NCI-H2227 (cell line): ENCODE measurements at regions not wholly inside any gene's neighbourhood (a gene's known extent, or its start where the extent isn't known, plus 50 kb on each side); places are given as distances from the start of the nearest gene placed in this dataset.

ENCODE experiments used
- DNase-seq: peaks from one replicate; lab custom pipeline; 2025; ENCODE audit not compliant: unreplicated experiment; lab: John Stamatoyannopoulos, UW

DNA sequence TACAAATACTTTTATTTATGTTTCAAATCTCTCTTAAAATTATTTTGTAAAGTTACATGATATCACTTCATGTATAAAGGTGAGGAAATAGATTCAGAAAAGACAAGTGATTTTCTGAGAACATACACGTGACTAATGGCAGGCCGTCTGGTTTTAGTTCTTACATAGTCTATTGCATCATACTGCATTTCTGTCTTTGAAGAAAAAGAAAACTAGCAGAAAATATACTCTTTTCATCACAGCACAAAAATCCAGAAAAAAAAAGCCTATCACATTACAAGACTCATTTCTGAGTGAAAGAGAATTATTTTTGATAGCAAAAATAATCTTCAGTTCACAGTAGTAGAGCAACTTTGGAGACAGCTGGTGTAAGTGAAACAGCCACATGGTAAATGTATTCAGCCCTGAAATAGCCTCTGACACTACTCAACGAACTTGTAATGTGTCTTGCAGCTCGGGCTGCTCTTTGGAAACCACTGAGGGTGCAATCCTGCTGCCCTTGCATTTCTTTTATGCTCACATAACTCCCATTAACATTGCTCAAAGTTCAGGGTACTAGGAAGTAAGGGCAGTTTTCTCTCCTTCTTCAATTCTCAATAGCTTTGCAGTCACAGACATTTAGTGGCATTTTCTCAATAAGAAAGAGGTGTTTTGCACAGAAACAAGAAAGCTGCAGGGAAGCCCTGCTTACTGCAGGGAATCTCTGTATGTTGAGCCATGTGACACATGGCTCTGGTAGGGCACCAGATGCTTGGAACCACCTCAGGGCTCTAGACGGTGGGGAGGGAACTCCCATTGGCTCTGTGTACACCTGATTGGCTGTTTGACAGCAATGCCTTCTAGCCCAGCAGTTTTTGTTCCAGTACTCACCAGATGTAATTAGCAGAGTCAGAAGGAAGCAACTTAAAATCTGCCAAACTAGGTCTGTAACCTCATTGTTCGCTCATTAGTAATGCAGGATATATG, 845.3 kb upstream of the PTPRD start:
- DNase-seq: no peak

DNA sequence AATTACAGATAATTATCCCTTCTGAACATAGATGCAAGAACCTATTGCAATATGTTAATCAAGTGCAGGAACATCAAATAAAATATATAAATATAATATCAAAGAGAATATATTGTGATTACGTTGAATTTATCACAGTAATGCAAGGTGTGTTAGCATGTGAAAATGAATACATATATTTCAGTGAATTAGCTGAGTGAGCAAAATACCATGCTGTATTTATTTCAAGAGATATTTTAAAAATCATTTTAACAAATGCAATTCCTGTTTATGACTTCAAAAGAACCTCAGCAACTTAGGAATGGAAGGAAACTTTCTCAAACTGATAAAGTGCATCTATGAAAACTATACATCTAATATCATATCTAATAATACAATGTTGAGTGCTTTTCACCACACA, 856.9 kb upstream of the PTPRD start:
- no peak for DNase-seq

DNA sequence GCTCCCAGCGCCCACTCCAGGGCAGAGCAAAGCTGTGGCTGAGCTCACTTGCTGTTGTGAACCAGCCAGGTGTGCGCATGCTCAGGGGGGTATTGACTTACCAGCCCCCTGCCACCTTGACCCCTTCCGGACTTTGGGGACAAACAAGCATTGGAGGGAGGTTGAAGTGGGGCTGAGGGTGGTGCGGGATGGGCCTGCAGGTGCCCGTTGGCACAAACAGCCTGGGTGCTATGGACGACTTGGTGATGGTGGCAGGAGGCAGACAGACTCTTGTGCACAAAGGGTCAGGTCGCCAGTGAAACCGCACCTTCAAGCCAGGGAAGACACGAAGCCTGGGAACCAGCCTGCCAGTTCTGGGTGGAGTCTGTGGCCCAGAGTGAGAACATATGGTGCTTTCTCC, 858.5 kb upstream of the PTPRD start:
- DNase-seq: no peak

DNA sequence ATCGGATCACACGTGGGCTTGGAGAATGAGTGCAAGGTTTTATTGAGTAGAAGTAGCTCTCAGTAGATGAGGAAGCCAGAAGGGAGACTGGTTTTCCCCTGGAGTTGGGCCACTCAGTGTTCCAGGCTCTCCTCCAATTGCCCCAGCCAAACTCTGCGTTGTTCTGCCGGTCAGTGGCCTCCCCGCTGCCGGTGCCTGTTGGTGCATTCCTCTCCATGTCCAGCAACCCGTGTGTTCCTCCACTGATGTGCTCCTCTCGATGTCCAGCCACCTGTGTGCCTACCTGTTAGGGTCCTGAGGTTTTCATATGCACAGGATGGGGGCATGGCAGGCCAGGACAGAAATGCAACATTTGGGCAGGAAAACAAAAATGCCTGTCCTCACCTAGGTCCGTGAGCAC, 888.0 kb upstream of the PTPRD start:
- no peak for DNase-seq

DNA sequence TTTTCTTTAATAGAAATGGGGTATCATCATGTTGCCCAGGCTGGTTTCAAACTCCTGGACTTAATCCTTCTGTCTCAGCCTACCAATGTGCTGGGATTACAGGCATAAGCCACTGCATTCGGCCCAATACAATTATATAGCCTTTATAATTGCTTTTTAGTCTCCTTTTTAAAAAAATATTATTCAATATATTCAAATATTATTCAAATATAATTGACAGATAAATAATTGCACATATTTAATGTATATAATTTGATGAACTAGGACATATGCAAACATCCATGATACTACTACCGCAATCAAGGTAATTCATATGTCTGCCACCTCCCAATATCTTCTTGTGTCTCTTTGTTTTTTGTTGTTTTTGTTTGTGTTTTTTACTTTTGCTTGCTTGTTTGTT, 894.2 kb upstream of the PTPRD start:
- no peak for DNase-seq

DNA sequence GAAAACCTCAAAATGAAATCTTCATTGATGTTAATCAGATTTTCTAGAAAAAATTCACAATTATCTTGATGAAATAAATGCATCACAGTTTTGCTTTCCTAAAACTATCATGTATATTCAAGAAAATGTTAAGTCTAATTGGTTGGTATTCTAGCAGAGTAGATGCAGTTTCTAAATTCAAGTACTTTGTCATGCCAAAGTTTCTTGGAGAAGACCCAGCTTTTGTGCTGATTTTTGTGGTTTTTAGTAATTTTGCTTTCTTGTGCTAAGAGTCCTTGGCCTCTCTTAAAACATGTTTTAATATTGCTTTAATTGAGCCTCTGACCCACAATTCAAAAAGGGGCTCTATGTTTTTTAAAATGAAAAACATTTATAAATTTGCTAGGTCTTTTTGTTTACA, 924.8 kb upstream of the PTPRD start:
- no peak for DNase-seq

DNA sequence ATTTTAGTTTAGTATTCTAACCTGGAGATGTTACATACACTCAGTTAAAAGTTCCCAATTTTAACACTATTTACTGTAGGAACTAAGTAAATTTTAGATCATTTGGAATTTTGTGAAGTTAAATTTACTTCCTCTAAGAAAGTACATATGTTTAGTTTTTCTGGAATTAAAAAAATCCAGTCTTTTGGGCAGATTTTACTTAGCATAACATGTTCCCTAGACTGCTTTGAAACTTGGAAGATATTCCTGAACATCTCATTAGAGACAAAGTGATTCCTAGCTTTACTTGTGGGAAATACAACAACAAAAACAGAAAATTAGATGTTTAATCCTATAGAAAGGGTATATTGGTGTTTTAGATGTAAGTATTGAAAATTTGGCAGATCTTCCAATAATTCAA, 930.0 kb upstream of the PTPRD start:
- no peak for DNase-seq

DNA sequence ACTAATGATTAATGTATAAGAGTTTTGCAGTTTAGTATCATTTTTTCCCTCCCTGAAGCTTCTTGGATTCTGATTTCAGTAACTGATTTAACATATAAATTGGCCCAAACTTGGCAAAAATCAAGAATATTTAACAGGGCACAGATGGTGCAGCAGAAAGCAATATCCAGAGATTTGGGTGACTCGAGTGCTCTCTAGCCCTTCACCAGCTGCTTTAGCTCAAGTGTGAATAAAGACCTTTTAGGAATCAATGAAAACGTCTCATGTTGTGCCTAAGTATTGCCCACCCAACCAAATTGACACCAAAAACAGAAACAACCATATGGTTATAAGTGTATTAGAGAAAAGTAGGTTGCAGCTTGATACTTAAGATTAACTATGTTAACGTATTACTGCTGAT, 933.4 kb upstream of the PTPRD start:
- DNase-seq: no peak

DNA sequence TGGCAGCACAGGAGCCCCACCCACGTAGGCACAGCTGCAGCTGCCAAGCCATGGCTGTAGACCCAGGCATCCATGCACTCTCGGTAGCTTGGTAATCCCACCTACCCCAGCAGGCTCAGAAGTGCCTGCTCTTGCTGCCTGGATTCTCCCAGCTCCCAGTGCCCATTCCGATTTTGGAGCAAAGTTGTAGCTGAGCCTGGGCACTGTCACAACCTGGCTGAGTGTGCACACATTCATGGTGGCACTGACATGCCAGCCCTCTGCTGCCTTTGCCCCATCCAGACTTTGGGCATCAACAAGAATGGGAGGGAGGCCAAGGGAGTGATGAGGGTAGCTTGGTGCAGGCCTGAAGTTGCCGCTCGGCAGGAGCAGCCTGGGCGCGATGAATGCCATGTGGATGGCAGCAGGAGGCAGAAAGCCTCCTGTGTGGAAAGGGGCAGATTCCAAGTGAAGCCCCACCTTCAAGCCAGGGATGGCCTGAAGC, 936.6 kb upstream of the PTPRD start:
- no peak for DNase-seq

DNA sequence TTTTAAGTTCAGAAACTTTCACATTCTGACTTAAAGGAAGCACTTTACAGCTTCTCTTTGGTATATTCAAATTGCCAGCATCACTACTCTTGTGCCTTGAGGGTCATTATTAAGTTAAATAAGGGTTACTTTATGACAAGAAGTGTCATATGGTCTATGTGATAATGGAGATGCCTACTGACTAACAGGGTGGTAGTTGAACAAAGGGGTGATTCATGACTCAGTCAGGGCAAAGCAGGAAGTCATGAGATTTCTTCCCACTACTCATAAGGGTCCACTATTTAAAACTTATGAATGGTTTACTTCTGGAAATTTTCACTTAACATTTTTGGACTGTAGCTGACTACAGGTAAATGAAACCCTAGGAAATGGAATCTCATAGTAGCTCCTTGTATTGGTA, 938.3 kb upstream of the PTPRD start:
- no peak for DNase-seq

DNA sequence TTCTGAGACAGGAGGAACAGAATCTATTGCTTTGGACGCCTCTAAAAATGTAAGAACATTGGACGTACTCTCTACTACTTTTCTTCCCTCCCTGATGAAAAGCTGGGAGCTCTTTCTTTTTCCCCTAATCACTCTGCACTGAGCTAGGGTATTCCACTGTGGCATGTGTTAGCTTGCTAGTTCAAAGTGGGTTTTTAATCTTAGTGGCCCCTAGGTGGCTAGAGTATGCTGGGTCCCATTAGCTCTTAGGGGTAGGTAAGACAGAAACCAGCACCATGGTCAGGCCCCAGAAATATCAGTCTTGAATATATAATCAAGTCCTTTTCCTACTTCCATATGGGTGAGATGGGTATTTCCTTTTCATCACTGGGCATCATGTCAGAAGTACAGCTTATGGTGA, 945.2 kb upstream of the PTPRD start:
- no peak for DNase-seq

DNA sequence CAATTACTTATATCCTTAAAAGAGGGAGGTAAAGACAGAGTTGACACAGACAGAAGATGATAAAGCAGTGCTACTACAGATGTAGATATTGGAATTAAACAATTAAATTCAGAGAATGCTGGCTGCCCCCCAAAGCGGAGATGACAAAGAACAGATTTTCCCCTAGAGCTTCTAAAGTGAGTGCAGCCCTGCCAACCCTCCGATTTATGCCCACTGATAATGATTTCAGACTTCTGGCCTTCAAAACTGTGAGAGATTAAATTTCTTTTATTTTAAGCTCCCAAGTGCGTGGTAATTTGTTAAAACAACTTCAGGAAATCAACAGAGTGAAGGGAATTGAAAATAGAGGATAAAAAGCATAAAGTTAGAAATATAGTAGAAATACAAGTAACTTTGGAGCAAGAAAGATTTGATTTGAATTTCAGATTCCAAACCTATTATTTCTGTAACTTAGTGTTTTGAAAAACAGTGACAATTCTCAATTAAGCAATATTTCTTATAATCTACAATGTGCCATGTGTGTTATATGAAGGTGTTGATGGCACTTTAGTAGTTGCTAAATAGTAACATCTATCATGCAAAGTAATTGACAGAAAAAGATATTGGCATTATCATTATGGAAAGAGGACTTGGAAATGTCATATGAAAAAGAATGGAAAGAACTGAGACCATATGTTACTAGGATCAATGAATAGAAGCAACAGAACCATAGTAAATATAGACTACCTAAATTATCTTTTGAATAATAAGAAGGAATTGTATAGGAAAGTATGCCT, 946.4 kb upstream of the PTPRD start:
- DNase-seq: no peak

DNA sequence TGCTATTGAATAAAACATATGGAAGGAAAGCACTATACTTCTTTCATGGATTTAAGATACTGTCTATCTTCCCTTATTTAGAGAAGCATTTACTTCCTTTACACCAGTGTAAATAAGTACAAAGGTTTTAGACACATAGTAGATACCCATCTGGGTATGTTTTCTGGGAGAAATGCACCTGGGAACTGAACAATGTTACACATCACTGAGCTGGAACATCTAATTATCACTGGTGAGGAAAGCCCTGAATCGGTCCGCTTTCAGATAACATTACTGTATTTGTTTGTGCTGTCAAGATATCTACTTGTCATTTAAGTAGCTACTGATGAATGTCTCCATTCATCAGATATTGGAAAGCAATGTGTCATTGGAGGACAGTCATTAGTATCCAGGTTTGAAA, 964.7 kb upstream of the PTPRD start:
- DNase-seq: no peak

DNA sequence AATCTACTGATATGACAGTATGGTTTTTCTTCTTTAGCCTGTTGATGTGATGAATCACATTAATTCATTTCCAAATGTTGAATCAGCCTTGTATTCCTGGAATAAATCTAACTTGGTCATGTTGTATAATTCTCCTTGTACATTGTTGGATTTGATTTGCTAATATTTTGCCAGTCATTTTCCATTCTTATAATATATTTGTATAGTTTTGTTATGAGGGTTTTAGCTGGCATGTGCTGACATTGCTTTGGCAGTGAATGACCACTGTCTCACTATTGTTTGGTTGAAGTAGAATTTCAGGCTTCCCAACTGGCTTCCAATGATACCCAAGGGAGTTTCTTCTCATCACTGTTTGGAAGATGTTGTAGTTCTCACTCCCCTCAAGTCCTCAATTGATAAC, 983.0 kb upstream of the PTPRD start:
- no peak for DNase-seq

DNA sequence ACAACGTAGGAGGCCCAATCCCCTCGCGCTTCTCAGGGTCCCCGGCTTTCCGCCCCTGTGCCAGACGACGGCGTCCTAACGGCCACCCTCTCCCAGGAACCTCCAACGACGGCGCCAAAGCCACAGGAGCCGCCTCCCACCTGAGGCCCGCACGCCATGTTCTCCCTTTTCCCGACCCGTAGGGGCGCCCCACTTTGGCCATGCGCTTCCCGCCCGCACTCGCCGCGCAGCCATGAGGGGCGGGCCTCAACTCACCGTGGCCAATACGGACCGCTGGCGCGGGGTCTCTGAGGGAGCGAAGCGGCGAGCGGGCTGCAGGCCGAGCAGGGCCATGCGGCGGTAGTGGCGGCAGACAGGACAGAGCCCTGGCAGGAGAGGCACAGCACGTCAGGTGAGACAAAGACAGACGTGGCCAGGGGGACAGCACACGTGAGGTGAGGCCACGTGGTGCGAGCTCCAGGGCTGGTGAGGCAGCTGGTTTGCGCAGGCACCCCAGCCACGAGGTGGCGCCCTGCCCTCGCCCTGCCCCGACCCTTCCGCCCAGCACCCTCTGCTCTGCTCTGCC, 1005.5 kb upstream of the PTPRD start:
- DNase-seq: no peak

DNA sequence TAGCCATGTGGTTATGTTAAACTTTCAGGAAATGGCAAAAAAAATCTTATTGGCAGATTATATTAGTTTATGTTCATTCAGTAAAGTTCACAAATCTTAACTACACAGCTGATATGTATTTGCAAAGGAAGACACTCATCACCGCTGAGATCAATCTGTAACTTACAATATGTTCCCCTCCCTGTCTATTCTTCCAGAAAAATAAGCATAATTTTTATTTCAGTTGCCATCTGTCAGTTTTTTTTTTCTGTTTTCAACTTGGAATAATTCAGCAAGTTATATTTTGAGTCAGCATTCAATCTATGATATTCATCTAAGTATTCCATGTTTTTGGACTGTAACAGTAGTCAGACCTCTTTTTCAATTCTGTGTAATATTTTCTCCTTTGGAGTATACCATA, 1019.9 kb upstream of the PTPRD start:
- DNase-seq: no peak

DNA sequence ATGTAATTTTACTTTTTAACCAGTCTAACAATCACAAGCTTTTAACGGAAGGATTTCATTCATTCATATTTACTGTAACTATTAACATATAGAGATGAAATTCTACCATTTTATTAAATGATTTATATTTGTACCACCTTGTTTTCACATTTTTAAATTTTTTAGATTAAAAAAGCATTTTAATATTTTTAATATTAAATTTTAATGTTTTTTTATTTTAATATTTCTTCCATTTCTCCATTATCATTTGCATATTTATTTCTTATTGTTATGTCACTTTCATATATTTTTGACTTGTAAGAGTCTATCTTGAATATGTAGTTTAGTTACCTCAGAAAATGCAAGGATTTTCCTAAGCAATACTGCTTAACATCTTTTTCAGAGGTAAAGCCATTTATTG, 1034.0 kb upstream of the PTPRD start:
- DNase-seq: no peak

DNA sequence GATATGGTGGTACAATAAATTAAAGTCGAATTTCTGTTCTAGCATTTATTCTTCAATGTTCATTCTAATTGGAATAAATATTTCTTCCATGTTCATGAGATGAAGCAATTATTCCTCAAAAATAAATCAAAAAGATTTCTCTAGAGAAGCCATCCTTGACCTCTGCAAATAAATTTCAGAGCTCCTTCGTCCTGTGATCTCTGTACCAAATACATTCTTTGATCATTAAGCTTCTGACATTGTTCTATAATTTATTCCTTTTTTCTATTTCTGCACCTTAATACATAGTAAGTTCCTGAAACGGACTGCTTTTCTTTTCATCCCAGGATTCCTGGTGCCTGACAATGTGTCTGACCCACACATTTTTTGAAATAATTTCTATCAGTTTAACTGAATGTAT, 1039.3 kb upstream of the TYRP1 start:
- DNase-seq: no peak

DNA sequence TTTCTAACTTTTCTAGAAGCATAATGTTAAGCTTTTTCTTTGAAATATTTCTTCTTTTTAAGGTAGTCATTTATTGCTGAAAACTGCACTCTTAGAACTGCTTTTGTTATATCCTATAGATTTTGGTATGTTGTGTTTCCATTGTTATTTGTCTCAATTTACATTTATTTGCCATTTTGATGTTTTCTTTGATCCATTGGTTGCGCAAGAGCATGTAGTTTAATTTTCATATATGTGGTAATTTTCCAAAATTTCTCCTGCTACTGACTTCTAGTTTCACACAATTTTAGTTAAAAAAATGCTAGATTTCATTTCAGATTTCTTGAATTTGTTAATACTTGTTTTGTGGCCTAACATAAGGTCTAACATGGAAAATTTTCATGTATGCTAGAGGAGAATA, 1029.3 kb upstream of the TYRP1 start:
- DNase-seq: no peak

DNA sequence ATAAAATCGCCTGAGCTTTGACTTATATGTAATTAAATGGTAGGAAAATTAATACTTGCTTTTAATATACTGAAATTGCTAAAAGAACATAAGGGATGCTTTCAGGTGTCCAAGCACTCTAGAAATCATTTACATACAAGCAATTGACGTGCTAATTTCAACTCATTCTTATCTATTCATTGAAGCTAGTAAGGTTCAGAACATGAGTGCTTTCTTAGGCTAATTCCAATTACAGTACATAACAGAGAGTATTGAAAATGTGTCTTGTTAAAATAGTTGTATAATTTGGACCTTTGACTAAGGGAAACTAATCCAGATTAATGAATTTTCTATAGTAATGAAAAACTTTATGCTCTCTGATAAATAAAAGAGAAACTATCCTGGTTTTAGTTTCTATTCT, 1016.4 kb upstream of the TYRP1 start:
- DNase-seq: no peak

DNA sequence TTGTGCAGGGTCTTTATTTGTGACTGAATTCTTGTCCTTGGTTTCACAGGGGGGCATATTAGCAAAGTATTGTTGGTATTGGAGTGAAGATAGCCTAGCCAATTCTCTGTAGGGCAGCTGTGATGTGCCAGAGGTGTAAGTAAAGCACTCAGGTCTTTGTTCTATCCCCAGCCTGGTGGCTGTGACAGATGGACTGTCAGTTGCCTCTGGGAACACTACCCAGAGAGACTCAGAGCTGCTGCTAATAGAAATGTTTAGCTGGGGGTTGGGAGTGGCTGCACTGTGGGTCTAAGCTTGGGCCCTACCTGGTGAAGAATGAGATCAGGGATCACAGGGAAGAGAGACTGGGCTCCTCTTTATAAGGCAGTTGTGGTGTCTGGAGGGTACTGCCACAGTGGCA, 1006.5 kb upstream of the TYRP1 start:
- no peak for DNase-seq

DNA sequence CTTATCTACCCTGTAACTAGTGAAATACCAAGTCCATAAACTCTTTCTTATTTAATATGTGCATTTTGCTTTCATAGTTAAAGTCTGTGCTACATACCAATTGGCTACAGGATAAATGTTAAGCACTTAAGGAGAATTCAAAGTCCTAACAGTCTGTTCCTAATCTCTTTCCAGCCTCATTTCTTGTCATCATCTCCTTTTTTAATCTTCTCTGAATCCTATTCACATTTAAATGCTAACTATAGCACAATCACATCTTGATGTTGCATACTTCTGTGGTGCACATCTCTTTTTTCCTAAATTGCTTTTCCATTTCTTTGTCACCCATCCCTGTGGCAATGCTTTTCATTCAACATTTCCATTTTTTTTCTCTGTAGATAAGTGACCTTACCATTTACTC, 996.1 kb upstream of the TYRP1 start:
- DNase-seq: no peak
